Neural cell (in vitro differentiated cells): ENCODE measurements at regions not wholly inside any gene's neighbourhood (a gene's known extent, or its start where the extent isn't known, plus 50 kb on each side); places are given as distances from the start of the nearest gene placed in this dataset.

ENCODE experiments used
- H2AFZ ChIP-seq: fragments of 200-600, 300-800 bp; sonication (generic), shearing (Covaris generic); 2 replicates; pipeline ENCODE4 v1.6.0; 2014; ENCODE audit warnings: low read depth, mild to moderate bottlenecking, antibody characterized with exemption, low read length, moderate library complexity
- H3F3A ChIP-seq: fragments of 200-600 bp; shearing (Covaris generic); 2 replicates; pipeline ENCODE4 v1.6.1; 2016; ENCODE audit warnings: mild to moderate bottlenecking, moderate library complexity, mixed read lengths, antibody characterized with exemption, low read length; ENCODE audit not compliant: insufficient read depth, poor library complexity, severe bottlenecking
- H3K27ac ChIP-seq: fragments of 200-600, 300-800 bp; sonication (generic), shearing (Covaris generic); 2 replicates; pipeline ENCODE4 v1.5.1; 2014; ENCODE audit warnings: mild to moderate bottlenecking, low read length, moderate library complexity
- H3K27me3 ChIP-seq: fragments of 300-800, 200-600 bp; sonication (generic), shearing (Covaris generic); 2 replicates; pipeline ENCODE4 v1.6.0; 2014; ENCODE audit warnings: mild to moderate bottlenecking, low read depth, low read length, moderate library complexity; ENCODE audit not compliant: insufficient read depth
- H3K36me3 ChIP-seq: fragments of 300-800, 200-600 bp; sonication (generic), shearing (Covaris generic); 2 replicates; pipeline ENCODE4 v1.5.1; 2014; ENCODE audit warnings: mild to moderate bottlenecking, antibody characterized with exemption, low read length, moderate library complexity; ENCODE audit not compliant: insufficient read depth
- H3K4me2 ChIP-seq: fragments of 300-800, 200-600 bp; sonication (generic), shearing (Covaris generic); 2 replicates; pipeline ENCODE4 v1.6.0; 2014; ENCODE audit warnings: mild to moderate bottlenecking, low read length
- H3K4me3 ChIP-seq: fragments of 300-800, 200-600 bp; sonication (generic), shearing (Covaris generic); 2 replicates; pipeline ENCODE4 v1.5.1; 2014; ENCODE audit warnings: mild to moderate bottlenecking, low read length, moderate library complexity
- H3K79me2 ChIP-seq: fragments of 200-600 bp; shearing (Covaris generic); replicated peaks from 2 replicates; pipeline ENCODE4 v1.6.0; 2014; ENCODE audit warnings: mild to moderate bottlenecking, low read length, moderate library complexity; ENCODE audit not compliant: insufficient read depth
- H3K9ac ChIP-seq: fragments of 300-800, 200-600 bp; sonication (generic), shearing (Covaris generic); 2 replicates; pipeline ENCODE4 v1.6.1; 2016; ENCODE audit warnings: mild to moderate bottlenecking, low read length, mixed read lengths
- H3K9me2 ChIP-seq: fragments of 200-600 bp; shearing (Covaris generic); 2 replicates; pipeline ENCODE4 v1.6.1; 2016; ENCODE audit warnings: mild to moderate bottlenecking, low read length, mixed read lengths; ENCODE audit not compliant: insufficient read depth
- H3K9me3 ChIP-seq: fragments of 200-600, 300-800 bp; sonication (generic), shearing (Covaris generic); 2 replicates; pipeline ENCODE4 v1.6.1; 2016; ENCODE audit warnings: mild to moderate bottlenecking, mixed run types, low read length, moderate library complexity, mixed read lengths
- H4K20me1 ChIP-seq: fragments of 200-600 bp; shearing (Covaris generic); 2 replicates; pipeline ENCODE4 v1.6.1; 2016; ENCODE audit warnings: mild to moderate bottlenecking, mixed run types; ENCODE audit not compliant: insufficient read depth
- EP300 ChIP-seq: fragments of 450-650 bp; conservative IDR thresholded peaks from 2 replicates; pipeline ENCODE4 v1.6.1; 2014; ENCODE audit warnings: antibody characterized with exemption, mild to moderate bottlenecking, moderate library complexity; ENCODE audit not compliant: poor library complexity, severe bottlenecking
- EZH2 ChIP-seq: fragments of 200-600, 300-800 bp; shearing (Covaris generic), sonication (generic); IDR thresholded peaks from 2 replicates; pipeline ENCODE4 v1.6.1; 2014; ENCODE audit warnings: antibody characterized with exemption, low read length, borderline replicate concordance, mild to moderate bottlenecking; ENCODE audit not compliant: insufficient read depth, poor library complexity, severe bottlenecking
- MXI1 ChIP-seq: fragments of 450-650 bp; conservative IDR thresholded peaks from 2 replicates; pipeline ENCODE4 v1.6.1; 2014; ENCODE audit warnings: antibody characterized with exemption, mild to moderate bottlenecking; ENCODE audit not compliant: poor library complexity, severe bottlenecking
- POLR2AphosphoS5 ChIP-seq: IDR thresholded peaks from 2 replicates; pipeline ENCODE4 v1.6.1; 2012
- RAD21 ChIP-seq: fragments of 450-650 bp; conservative IDR thresholded peaks from 2 replicates; pipeline ENCODE4 v1.6.1; 2014; ENCODE audit warnings: antibody characterized with exemption, mild to moderate bottlenecking, moderate library complexity
- SMC3 ChIP-seq: fragments of 450-650 bp; conservative IDR thresholded peaks from 2 replicates; pipeline ENCODE4 v1.6.1; 2014; ENCODE audit warnings: antibody characterized with exemption, mild to moderate bottlenecking, moderate library complexity; ENCODE audit not compliant: poor library complexity
- TAF1 ChIP-seq: IDR thresholded peaks from 2 replicates; pipeline ENCODE4 v1.6.1; 2012; ENCODE audit warnings: low read depth
- TF ChIP-seq, protein P1 (sequence below): fragments of 450-650 bp; IDR thresholded peaks from 2 replicates; pipeline ENCODE4 v1.5.1; 2014; ENCODE audit warnings: antibody characterized with exemption, mild to moderate bottlenecking, moderate library complexity; ENCODE audit not compliant: poor library complexity, severe bottlenecking
- TF ChIP-seq, protein P2 (sequence below): IDR thresholded peaks from 2 replicates; pipeline ENCODE4 v1.6.1; 2012; ENCODE audit warnings: borderline replicate concordance

DNA sequence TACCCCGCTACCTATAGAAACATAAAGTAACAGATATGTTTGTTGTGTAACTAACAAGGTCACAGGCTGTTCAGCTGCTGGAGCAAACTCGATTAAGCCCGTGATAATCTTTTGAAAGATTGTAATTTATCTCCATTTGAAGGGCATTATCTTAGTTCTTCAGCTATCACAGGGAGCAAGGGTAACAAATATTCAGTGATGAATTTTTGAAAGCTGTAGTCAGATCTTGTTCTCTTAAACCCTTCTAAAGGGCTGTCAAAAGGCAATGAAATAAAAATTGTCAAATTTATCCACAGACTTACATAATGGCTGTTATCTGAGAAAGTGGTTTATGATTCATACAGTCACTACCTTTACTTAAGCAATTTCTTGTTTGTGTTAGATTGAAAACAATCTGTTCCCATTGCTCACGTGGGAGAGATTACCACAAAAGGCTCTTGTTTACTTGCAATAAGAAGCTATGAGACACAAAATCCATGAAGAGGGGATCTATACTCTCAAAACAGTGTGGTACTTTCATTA lies 78.3 kb upstream of the ZNF608 start:
- Histone ChIP-seq H3K9me2 (no peaks in the 10 kb centered on the region), H3K9me3 (no peaks in the 10 kb centered on the region), H3K4me3 (no peak overlapping the region), H3K36me3 (no peaks in the 10 kb centered on the region), H2AFZ (no peak overlapping the region), H3K9ac (no peak overlapping the region), H3K27me3 (no peaks in the 10 kb centered on the region), H3F3A (no peaks in the 10 kb centered on the region), H3K27ac (no peak overlapping the region), H3K79me2 (no peaks in the 10 kb centered on the region), H4K20me1 (no peaks in the 10 kb centered on the region), H3K4me2 (no peak overlapping the region)
- TF ChIP-seq MXI1 = no peak
- peak; percentile 66 for TF ChIP-seq POLR2AphosphoS5
- TF ChIP-seq EZH2 = no peak
- TF ChIP-seq RAD21 = no peak
- TF ChIP-seq SMC3 = no peak
- TF ChIP-seq, protein P1, sequence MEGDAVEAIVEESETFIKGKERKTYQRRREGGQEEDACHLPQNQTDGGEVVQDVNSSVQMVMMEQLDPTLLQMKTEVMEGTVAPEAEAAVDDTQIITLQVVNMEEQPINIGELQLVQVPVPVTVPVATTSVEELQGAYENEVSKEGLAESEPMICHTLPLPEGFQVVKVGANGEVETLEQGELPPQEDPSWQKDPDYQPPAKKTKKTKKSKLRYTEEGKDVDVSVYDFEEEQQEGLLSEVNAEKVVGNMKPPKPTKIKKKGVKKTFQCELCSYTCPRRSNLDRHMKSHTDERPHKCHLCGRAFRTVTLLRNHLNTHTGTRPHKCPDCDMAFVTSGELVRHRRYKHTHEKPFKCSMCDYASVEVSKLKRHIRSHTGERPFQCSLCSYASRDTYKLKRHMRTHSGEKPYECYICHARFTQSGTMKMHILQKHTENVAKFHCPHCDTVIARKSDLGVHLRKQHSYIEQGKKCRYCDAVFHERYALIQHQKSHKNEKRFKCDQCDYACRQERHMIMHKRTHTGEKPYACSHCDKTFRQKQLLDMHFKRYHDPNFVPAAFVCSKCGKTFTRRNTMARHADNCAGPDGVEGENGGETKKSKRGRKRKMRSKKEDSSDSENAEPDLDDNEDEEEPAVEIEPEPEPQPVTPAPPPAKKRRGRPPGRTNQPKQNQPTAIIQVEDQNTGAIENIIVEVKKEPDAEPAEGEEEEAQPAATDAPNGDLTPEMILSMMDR = no peak
- TF ChIP-seq TAF1 = no peak
- TF ChIP-seq EP300 = peak; percentile 85
- TF ChIP-seq, protein P2, sequence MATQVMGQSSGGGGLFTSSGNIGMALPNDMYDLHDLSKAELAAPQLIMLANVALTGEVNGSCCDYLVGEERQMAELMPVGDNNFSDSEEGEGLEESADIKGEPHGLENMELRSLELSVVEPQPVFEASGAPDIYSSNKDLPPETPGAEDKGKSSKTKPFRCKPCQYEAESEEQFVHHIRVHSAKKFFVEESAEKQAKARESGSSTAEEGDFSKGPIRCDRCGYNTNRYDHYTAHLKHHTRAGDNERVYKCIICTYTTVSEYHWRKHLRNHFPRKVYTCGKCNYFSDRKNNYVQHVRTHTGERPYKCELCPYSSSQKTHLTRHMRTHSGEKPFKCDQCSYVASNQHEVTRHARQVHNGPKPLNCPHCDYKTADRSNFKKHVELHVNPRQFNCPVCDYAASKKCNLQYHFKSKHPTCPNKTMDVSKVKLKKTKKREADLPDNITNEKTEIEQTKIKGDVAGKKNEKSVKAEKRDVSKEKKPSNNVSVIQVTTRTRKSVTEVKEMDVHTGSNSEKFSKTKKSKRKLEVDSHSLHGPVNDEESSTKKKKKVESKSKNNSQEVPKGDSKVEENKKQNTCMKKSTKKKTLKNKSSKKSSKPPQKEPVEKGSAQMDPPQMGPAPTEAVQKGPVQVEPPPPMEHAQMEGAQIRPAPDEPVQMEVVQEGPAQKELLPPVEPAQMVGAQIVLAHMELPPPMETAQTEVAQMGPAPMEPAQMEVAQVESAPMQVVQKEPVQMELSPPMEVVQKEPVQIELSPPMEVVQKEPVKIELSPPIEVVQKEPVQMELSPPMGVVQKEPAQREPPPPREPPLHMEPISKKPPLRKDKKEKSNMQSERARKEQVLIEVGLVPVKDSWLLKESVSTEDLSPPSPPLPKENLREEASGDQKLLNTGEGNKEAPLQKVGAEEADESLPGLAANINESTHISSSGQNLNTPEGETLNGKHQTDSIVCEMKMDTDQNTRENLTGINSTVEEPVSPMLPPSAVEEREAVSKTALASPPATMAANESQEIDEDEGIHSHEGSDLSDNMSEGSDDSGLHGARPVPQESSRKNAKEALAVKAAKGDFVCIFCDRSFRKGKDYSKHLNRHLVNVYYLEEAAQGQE = no peak

DNA sequence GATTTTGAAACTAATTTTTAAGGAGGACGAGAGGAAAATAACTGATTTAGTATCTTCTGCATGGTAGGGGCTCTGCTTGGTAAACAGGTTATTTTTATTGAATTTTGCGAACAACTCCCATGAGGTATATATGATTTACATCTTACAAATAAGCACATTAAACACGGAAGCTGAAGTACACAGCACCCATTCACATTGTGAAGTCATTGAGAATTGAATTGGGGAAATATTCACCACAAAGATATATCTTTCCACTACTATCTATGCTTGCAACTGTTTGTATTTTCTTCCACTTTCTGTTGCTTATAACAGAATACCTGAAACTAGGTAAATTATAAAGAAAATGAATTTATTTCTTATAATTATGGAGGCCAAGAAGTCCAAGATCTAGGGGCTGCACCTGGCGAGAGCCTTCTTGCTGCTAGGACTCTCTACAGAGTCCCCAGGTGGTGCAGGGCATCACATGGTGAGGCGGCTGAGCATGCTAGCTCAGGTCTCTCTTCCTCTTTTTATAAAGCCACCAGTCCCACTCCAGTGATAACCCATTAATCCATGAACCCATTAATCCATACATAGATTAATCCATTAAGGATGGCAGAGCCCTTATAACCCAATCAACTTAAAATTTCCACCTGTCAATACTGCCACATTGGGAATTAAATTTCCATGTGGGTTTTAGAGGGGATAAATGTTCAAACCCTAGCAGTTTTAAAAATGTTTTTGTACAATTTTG lies 79.0 kb upstream of the ZNF608 start:
- Histone ChIP-seq H4K20me1 (no peaks in the 10 kb centered on the region), H3K4me2 (no peak overlapping the region), H3K9ac (no peak overlapping the region), H3K4me3 (no peak overlapping the region), H3K27ac (no peak overlapping the region), H3K36me3 (no peaks in the 10 kb centered on the region), H3K79me2 (no peaks in the 10 kb centered on the region), H2AFZ (no peak overlapping the region), H3K27me3 (no peaks in the 10 kb centered on the region), H3K9me2 (no peaks in the 10 kb centered on the region), H3F3A (no peaks in the 10 kb centered on the region), H3K9me3 (no peaks in the 10 kb centered on the region)
- TF ChIP-seq, protein P1 = no peak
- no peak for TF ChIP-seq TAF1
- no peak for TF ChIP-seq SMC3
- no peak for TF ChIP-seq EZH2
- TF ChIP-seq RAD21 = no peak
- no peak for TF ChIP-seq MXI1
- TF ChIP-seq EP300 = no peak
- TF ChIP-seq POLR2AphosphoS5 = no peak
- TF ChIP-seq, protein P2 = no peak
